Neural progenitor cell (in vitro differentiated cells): ENCODE measurements at regions not wholly inside any gene's neighbourhood (a gene's known extent, or its start where the extent isn't known, plus 50 kb on each side); places are given as distances from the start of the nearest gene placed in this dataset.

ENCODE experiments used
- CTCF ChIP-seq: fragments of 200-600 bp; sonication (generic); IDR thresholded peaks from 2 replicates; pipeline ENCODE4 v1.5.1; 2017; ENCODE audit warnings: antibody characterized with exemption, mild to moderate bottlenecking
- EZH2 ChIP-seq: fragments of 200-600 bp; sonication (generic); IDR thresholded peaks from 2 replicates; pipeline ENCODE4 v1.6.1; 2017; ENCODE audit warnings: antibody characterized with exemption, mild to moderate bottlenecking, moderate library complexity

- TF ChIP-seq EZH2 (no peak), CTCF (no peak)
Measured at GRCh38 chr7:13715534-13715933, 273.9 kb downstream of the ETV1 start.
